GM23248 (cell line): ENCODE measurements at regions not wholly inside any gene's neighbourhood (a gene's known extent, or its start where the extent isn't known, plus 50 kb on each side); places are given as distances from the start of the nearest gene placed in this dataset.

ENCODE experiments used
- EZH2 ChIP-seq: fragments of 200-600 bp; sonication (generic); IDR thresholded peaks from 2 replicates; pipeline ENCODE4 v1.6.1; 2018; ENCODE audit warnings: antibody characterized with exemption, mild to moderate bottlenecking; ENCODE audit not compliant: insufficient read depth, poor library complexity, severe bottlenecking
- EZH2phosphoT487 ChIP-seq: fragments of 200-600 bp; sonication (generic); IDR thresholded peaks from 2 replicates; pipeline ENCODE4 v1.6.1; 2018; ENCODE audit warnings: antibody characterized with exemption, moderate library complexity, mild to moderate bottlenecking, low read depth; ENCODE audit not compliant: insufficient read depth

- TF ChIP-seq EZH2 (no peak), EZH2phosphoT487 (no peak)
These were observed 105.1 kb downstream of the SEC16B start for GRCh38 chr1:177864538-177865305.
